LNCAP (cell line): ENCODE measurements at regions not wholly inside any gene's neighbourhood (a gene's known extent, or its start where the extent isn't known, plus 50 kb on each side); places are given as distances from the start of the nearest gene placed in this dataset.

Experiments used
- CTCF ChIP-seq: fragments of 450-650 bp; IDR thresholded peaks from 2 replicates; pipeline ENCODE4 v1.5.1; 2017; ENCODE audit warnings: mild to moderate bottlenecking

DNA sequence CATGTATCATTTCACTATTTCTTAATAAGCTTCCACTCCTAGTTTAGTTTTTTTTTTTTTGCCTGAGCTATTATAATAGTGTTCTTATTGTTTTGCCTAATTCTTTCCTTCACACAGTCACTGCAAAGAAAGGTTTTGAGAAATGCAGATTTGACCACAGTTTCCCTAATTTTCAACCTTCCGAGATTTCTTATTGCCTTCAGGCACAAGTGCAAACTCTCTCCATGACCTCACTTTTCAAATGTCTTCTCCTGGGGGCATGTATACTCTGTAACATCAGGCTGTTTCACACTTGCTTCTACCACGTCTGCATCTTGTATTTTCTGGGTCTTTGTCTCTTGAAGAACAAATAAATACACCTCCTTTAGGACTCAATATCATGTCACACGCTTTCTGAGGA is 339.0 kb upstream of the CITED2 start:
- no peak for TF ChIP-seq CTCF

DNA sequence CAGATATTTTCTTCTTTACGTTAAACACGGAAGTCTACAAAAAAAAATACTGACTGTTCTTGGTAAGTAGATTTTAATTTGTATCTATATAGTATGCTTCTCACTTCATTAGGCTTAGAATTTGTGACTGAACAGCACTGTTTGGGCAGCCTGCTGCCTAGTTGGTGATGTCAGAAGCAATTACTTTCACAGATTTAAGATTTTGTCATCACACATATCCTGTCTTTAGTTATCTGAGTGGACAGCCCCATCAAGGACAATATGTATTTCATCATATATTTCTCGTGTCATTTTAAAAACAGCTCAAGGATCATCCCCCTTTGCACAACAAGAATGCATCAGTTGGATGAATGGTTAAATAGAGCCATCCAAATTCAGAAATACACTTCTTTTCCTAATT is 338.4 kb upstream of the CITED2 start:
- no peak for TF ChIP-seq CTCF

- TF ChIP-seq CTCF: no peak
Observed at GRCh38 chr6:139711804-139712585, 337.5 kb upstream of the CITED2 start.

DNA sequence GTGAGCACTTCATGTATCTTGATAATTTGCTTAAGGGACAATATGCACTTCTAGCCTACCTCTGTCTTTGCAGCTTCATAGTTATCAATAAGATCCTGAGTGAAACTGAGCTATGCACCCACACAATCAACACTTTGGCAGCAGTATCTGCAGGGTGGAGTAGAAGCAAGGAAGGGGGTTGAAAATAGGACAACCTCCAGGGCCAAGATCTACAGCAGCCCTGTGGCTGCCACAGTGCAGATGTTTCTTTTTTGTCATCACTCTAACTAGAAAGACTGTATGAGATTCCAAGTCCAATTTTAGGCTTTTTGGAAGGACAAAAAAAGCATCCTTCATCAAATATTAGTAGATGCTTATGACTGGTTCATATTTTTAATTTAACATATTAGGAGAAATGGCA is 336.1 kb upstream of the CITED2 start:
- TF ChIP-seq CTCF: no peak

DNA sequence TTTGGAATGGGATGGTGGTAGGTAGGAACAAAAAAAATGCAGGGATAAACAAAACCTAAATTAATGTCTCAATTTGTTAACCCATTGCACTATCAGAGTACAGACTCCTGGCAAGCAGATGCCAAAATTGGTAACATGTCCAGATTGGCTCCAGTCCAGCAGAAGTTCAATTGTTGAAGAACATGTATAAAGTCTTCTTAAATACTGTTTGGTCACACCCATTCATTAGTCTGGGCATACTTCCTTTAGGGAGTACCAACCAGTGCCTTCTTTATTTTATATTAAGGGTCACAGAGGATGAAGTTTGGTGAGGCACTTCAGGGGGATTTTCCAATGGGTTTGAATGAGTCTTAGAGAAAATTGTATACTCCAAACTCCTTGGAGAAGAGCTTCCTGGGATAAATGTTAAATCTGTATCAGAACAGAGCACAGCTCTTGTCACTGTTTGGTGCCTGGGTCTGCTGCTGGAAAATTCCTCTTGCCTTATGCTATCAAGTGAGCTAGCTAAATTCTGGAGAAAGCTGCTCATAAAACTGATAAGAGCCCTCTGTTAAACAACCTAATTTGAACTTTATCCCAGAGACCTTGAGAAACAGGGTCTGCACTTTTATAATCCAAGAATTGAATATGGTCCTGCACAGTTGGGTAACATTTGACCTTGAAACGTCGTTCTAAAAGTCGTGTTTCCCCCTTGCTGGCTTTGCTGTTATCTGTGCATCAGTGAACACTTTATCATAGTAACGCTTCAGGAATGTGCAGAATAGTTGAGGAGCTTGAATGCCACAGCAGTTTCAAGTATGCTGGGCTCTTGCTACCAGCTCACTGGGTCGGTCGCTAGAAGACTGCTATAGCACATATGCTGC is 334.1 kb upstream of the CITED2 start:
- TF ChIP-seq CTCF: no peak

- no peak for TF ChIP-seq CTCF
Observed at GRCh38 chr6:139706912-139707311, 332.5 kb upstream of the CITED2 start.

DNA sequence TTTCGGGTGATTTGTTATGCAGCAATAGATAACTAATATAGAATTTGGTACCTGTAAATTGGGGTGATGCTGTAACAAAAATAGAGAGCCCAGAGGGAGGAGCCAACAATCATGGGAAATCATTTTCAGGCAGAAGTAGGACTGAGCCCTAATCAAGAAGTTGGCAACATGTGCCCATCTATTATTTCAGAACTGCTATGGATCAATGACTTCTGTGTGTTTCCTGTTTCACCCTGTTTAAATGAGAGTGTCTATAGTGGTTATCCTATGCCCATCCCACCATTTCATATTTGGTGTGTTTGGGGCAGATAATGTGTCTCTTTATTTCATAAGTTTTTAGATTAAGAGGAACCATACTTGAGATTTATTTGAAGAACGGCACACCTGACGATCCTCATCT is 330.8 kb upstream of the CITED2 start:
- no peak for TF ChIP-seq CTCF
